CD4-positive, alpha-beta T cell (primary cell): ENCODE measurements at regions not wholly inside any gene's neighbourhood (a gene's known extent, or its start where the extent isn't known, plus 50 kb on each side); places are given as distances from the start of the nearest gene placed in this dataset.

Experiments
- ATAC-seq: fragments of 200-7000 bp; cut with Tn5 transposase; one replicate; pipeline ENCODE4 v1.10.0; 2022; ENCODE audit warnings: mild to moderate bottlenecking; ENCODE audit not compliant: poor library complexity
- CTCF ChIA-PET: fragments of 350-600 bp; sonication (Branson Sonifier 250); formaldehyde crosslinking; loops from one replicate; lab custom pipeline; 2021; ENCODE audit warnings: antibody characterized with exemption, inconsistent platforms; lab: Charles Lee
- POLR2A ChIA-PET: fragments of 350-600 bp; sonication (Branson Sonifier 250); formaldehyde crosslinking; loops from one replicate; lab custom pipeline; 2021; ENCODE audit warnings: antibody characterized with exemption, inconsistent platforms; lab: Charles Lee
- DNase-seq, 14 experiments: peaks; one replicate each; pipeline ENCODE4 v3.0.0-alpha.2; 2013 to 2020; ENCODE audit warnings: mixed read lengths in 2 of 14
- H3K27ac ChIP-seq, 2 donors: one replicate each; pipeline versions ENCODE4 v1.5.1 to v1.7.0; 2013; ENCODE audit warnings: low read length in 2 of 2, low read depth in 1 of 2, mild to moderate bottlenecking in 1 of 2
- H3K27me3 ChIP-seq, 2 experiments: 1 replicate in 1 of 2; 2 replicates in 1 of 2; pipeline versions ENCODE4 v1.6.1 to v1.7.0; 2013; ENCODE audit warnings: low read length in 2 of 2, control low read depth in 1 of 2, mild to moderate bottlenecking in 1 of 2, moderate library complexity in 1 of 2; ENCODE audit not compliant: insufficient read depth in 2 of 2, control insufficient read depth in 1 of 2
- H3K36me3 ChIP-seq: one replicate; pipeline ENCODE4 v1.6.1; 2013; ENCODE audit warnings: low read length, control low read depth; ENCODE audit not compliant: insufficient read depth
- H3K4me1 ChIP-seq: one replicate; pipeline ENCODE4 v1.6.1; 2013; ENCODE audit warnings: low read length, control low read depth; ENCODE audit not compliant: insufficient read depth
- H3K4me3 ChIP-seq: one replicate; pipeline ENCODE4 v1.5.1; 2013; ENCODE audit warnings: mild to moderate bottlenecking, low read length, moderate library complexity
- H3K9me3 ChIP-seq, 2 experiments: 1 replicate in 1 of 2; 2 replicates in 1 of 2; pipeline versions ENCODE4 v1.6.1 to v1.7.0; 2013; ENCODE audit warnings: low read length in 2 of 2, mild to moderate bottlenecking in 2 of 2, control low read depth in 1 of 2, moderate library complexity in 1 of 2; ENCODE audit not compliant: control insufficient read depth in 1 of 2, insufficient read depth in 1 of 2
- H3K27ac Mint-ChIP-seq: one replicate; pipeline ENCODE4 v1.8.0; 2020; ENCODE audit warnings: mixed read lengths
- H3K27me3 Mint-ChIP-seq: one replicate; pipeline ENCODE4 v1.8.0; 2021; ENCODE audit warnings: mixed read lengths
- H3K36me3 Mint-ChIP-seq: one replicate; pipeline ENCODE4 v1.8.0; 2021; ENCODE audit warnings: low read depth, mixed read lengths
- H3K4me1 Mint-ChIP-seq: one replicate; pipeline ENCODE4 v1.8.0; 2021; ENCODE audit warnings: low read depth, mixed read lengths
- H3K4me3 Mint-ChIP-seq: one replicate; pipeline ENCODE4 v1.8.0; 2020; ENCODE audit warnings: mild to moderate bottlenecking, mixed read lengths
- H3K9me3 Mint-ChIP-seq: one replicate; pipeline ENCODE4 v1.8.0; 2020; ENCODE audit warnings: mixed read lengths
- intact Hi-C, 2 experiments: fragments of 100-400 bp; cut with DNase I in 1 of 2; cut with micrococcal nuclease in 1 of 2; formaldehyde crosslinking; loops; one replicate each; pipeline versions ENCODE4 v1.15.1 to v1.9.0; 2023 to 2025; cut with DNase I, micrococcal nuclease
- TF ChIP-seq, protein P1 (sequence below): fragments of 200-600 bp; IDR thresholded peaks from one replicate; pipeline ENCODE4 v1.8.0; 2022; ENCODE audit warnings: antibody characterized with exemption, mild to moderate bottlenecking

DNA sequence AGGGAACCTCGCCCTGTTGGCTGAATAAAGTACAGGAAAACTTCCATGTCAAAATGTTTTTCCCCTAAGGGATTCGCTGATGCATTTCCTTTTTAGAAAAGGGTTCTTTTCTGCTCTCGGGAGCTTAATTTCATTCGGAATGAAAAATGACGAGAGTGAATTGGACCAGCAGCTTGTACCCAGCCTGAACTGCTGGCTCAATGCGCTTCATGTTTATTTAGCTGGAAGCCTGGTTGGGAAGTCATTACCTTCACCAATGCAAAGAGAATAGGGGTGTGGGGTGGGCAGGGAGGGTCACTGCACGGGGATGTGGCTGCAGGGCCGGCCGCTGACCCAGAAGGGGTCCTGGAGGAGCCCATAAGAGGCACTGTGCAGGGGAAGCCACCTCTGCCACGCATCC lies 207.7 kb downstream of the ENGASE start:
- Mint-ChIP-seq H3K4me1 (no peaks in the 10 kb centered on the region), H3K36me3 (no peaks in the 10 kb centered on the region), H3K4me3 (no peak overlapping the region), H3K9me3 (no peaks in the 10 kb centered on the region), H3K27me3 (peaks cover 30% of the 10 kb centered on the region), H3K27ac (no peak overlapping the region)
- Histone ChIP-seq H3K4me1 (no peaks in the 10 kb centered on the region), H3K36me3 (no peaks in the 10 kb centered on the region), H3K27ac (no peak overlapping the region), H3K9me3 (no peaks in the 10 kb centered on the region), H3K27me3 (peaks cover 0 to 3% of the 10 kb centered on the region in 2 experiments), H3K4me3 (no peak overlapping the region)
- ChIA-PET CTCF (interaction anchor here (0.6 kb wide), 1 partner anchor 222 kb away, joined by 4 read pairs; no protein-coding TSS in a partner anchor), POLR2A (interaction anchor here (0.6 kb wide), 1 partner anchor 1756 kb away, joined by 3 read pairs; no protein-coding TSS in a partner anchor)
- intact Hi-C loops = no loop called here
- DNase-seq (no peak), ATAC-seq (no peak)
- TF ChIP-seq, protein P1, sequence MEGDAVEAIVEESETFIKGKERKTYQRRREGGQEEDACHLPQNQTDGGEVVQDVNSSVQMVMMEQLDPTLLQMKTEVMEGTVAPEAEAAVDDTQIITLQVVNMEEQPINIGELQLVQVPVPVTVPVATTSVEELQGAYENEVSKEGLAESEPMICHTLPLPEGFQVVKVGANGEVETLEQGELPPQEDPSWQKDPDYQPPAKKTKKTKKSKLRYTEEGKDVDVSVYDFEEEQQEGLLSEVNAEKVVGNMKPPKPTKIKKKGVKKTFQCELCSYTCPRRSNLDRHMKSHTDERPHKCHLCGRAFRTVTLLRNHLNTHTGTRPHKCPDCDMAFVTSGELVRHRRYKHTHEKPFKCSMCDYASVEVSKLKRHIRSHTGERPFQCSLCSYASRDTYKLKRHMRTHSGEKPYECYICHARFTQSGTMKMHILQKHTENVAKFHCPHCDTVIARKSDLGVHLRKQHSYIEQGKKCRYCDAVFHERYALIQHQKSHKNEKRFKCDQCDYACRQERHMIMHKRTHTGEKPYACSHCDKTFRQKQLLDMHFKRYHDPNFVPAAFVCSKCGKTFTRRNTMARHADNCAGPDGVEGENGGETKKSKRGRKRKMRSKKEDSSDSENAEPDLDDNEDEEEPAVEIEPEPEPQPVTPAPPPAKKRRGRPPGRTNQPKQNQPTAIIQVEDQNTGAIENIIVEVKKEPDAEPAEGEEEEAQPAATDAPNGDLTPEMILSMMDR = no peak

DNA sequence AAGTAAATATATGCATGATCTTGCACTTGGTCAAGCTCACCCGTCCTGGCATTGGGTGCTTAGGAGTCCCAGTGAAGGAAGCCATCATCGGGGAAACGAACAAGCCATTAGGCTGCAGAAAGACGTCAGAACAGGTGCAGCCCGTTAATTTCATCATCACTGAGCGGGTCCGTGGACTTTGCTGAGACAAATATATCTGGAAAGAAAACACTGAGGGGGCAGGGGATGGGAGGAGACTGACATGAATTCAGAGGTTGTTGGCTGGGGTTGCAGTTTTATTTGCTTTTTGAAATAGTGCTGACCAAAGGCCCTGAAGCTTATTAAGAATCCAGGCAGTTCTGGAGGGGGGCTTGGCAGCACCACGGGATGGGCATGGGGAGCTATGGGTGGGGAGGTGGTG lies 207.2 kb downstream of the ENGASE start:
- Histone ChIP-seq H3K9me3 (no peaks in the 10 kb centered on the region), H3K27me3 (peaks cover 0 to 3% of the 10 kb centered on the region in 2 experiments), H3K27ac (no peak overlapping the region), H3K4me3 (no peak overlapping the region), H3K36me3 (no peaks in the 10 kb centered on the region), H3K4me1 (no peaks in the 10 kb centered on the region)
- ChIA-PET POLR2A (no interaction called here), CTCF (interaction anchor here (0.6 kb wide), 1 partner anchor 221 kb away, joined by 4 read pairs; no protein-coding TSS in a partner anchor)
- H3K27ac Mint-ChIP-seq = no peak overlapping the region
- ATAC-seq (no peak), DNase-seq (no peak)
- peaks cover 29% of the 10 kb centered on the region for H3K27me3 Mint-ChIP-seq
- intact Hi-C loops = no loop called here
- no peaks in the 10 kb centered on the region for H3K4me1 Mint-ChIP-seq
- H3K36me3 Mint-ChIP-seq = no peaks in the 10 kb centered on the region
- TF ChIP-seq, protein P1 = no peak
- no peaks in the 10 kb centered on the region for H3K9me3 Mint-ChIP-seq
- H3K4me3 Mint-ChIP-seq = no peak overlapping the region

DNA sequence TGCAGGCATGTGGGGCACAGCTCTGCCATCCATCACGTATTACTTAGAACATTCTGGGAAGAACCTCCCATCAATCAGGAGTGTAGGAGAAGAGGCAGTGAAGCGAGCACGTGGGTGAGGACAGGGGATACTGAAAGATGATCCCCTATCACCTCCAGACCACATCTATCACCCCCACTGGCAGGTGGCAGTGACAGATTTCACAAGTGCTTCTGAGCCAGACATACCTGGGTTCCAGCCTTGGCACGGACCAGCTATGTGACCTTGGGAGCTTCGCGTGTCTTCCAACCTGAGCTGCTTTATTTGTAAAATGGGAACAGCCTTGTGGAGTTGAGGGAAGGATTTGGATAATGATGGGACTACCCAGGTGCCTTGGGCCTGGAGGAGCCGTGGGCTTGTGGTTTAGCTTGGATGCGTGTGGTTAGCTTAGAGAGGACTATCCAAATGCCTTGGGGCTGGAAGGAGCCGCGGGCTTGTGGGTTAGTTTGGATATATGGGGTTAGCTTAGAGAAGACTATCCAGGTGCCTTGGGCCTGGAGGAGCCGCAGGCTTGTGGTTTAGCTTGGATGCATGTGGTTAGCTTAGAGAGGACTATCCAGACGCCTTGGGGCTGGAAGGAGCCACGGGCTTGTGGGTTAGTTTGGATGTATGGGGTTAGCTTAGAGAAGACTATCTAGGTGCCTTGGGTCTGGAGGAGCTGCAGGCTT lies 206.4 kb downstream of the ENGASE start:
- Mint-ChIP-seq H3K36me3 (no peaks in the 10 kb centered on the region), H3K4me3 (no peak overlapping the region), H3K4me1 (no peaks in the 10 kb centered on the region), H3K9me3 (no peaks in the 10 kb centered on the region), H3K27me3 (peaks cover 21% of the 10 kb centered on the region), H3K27ac (no peak overlapping the region)
- no peak for DNase-seq
- ChIA-PET POLR2A (no interaction called here), CTCF (no interaction called here)
- H3K4me3 ChIP-seq = no peak overlapping the region
- no peaks in the 10 kb centered on the region for H3K9me3 ChIP-seq
- intact Hi-C loops = no loop called here
- peaks cover 0 to 3% of the 10 kb centered on the region in 2 experiments for H3K27me3 ChIP-seq
- TF ChIP-seq, protein P1 = no peak
- H3K36me3 ChIP-seq = no peaks in the 10 kb centered on the region
- ATAC-seq = no peak
- H3K27ac ChIP-seq = no peak overlapping the region
- no peaks in the 10 kb centered on the region for H3K4me1 ChIP-seq
